Ishikawa (cell line): ENCODE measurements at regions not wholly inside any gene's neighbourhood (a gene's known extent, or its start where the extent isn't known, plus 50 kb on each side); places are given as distances from the start of the nearest gene placed in this dataset.

Experiments used
- TCF12 ChIP-seq: IDR thresholded peaks from 2 replicates; pipeline ENCODE4 v1.6.1; 2012; ENCODE audit warnings: low read depth
- TF ChIP-seq, protein P1 (sequence below): IDR thresholded peaks from 2 replicates; pipeline ENCODE4 v1.6.1; 2012

DNA sequence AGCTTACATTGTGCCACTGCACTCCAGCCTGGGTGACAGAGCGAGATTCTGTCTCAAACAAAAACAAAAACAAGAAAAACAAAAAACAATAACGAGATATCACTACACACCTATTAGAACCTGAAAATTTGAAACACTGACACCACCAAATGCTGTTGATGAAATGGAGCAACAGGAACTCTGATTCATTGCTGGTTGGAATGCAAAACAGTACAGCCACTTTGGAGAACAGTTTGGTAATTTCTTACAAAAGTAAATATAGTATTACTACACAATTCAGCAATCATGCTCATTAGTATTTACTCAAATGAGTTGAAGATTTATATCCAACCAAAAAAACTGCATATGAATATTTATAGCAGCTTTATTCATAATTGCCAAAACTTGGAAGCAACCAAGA, 135.8 kb upstream of the AKIRIN2 start:
- TF ChIP-seq, protein P1, sequence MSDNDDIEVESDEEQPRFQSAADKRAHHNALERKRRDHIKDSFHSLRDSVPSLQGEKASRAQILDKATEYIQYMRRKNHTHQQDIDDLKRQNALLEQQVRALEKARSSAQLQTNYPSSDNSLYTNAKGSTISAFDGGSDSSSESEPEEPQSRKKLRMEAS, result no peak
- TF ChIP-seq TCF12, result no peak
